Thyroid gland (tissue), 4 donors: ENCODE measurements at regions not wholly inside any gene's neighbourhood (a gene's known extent, or its start where the extent isn't known, plus 50 kb on each side); places are given as distances from the start of the nearest gene placed in this dataset.

ENCODE experiments used
- DNase-seq, 2 donors: peaks; one replicate each; pipeline ENCODE4 v3.0.0-alpha.2; 2019
- H3K27ac ChIP-seq, 3 donors: fragments of 200-600 bp; sonication (generic); 1 replicate in 2 of 3; 2 replicates in 1 of 3; pipeline ENCODE4 v1.5.1; 2016 to 2019; ENCODE audit warnings: mild to moderate bottlenecking in 1 of 3, moderate library complexity in 1 of 3
- H3K27me3 ChIP-seq: fragments of 200-600 bp; sonication (generic); one replicate; pipeline ENCODE4 v1.5.1; 2019
- H3K36me3 ChIP-seq, 2 donors: fragments of 200-600 bp; sonication (generic); one replicate each; pipeline ENCODE4 v1.5.1; 2016 to 2019
- H3K4me1 ChIP-seq, 2 donors: fragments of 200-600 bp; sonication (generic); one replicate each; pipeline ENCODE4 v1.5.1; 2017 to 2019
- H3K4me3 ChIP-seq, 3 donors: fragments of 200-600 bp; sonication (generic); replicated peaks in 1 of 3; 1 replicate in 2 of 3; 2 replicates in 1 of 3; pipeline ENCODE4 v1.5.1; 2016; ENCODE audit warnings: mild to moderate bottlenecking in 1 of 3
- H3K9me3 ChIP-seq: fragments of 200-600 bp; sonication (generic); one replicate; pipeline ENCODE4 v1.5.1; 2017
- CTCF ChIP-seq, 6 experiments: fragments of 200-600 bp in 3 of 6; fragments of 450-650 bp in 3 of 6; sonication (generic) in 3 of 6; IDR thresholded peaks; one replicate each; pipeline ENCODE4 v1.5.1; 2016 to 2019; ENCODE audit warnings: antibody characterized with exemption in 6 of 6, mild to moderate bottlenecking in 2 of 6, inconsistent platforms in 1 of 6, moderate library complexity in 1 of 6
- POLR2A ChIP-seq, 2 donors: fragments of 450-650 bp; IDR thresholded peaks; one replicate each; pipeline ENCODE4 v1.6.1; 2017; ENCODE audit warnings: antibody characterized with exemption in 2 of 2, mild to moderate bottlenecking in 2 of 2, moderate library complexity in 1 of 2
- WGBS, 2 donors: methylation state at CpG; one replicate each; pipeline ENCODE4 v1.1.5; 2017; 5-methylcytosine and 5-hydroxymethylcytosine counted together
- intact Hi-C: fragments of 100-400 bp; cut with DNase I; formaldehyde crosslinking; loops from one replicate; pipeline ENCODE4 v1.15.1; 2023

GRCh38 chr11:25961539-25961938 is 370.4 kb upstream of the ANO3 start:
- intact Hi-C loops: no loop called here
- Histone ChIP-seq H3K27me3 (no peaks in the 10 kb centered on the region), H3K4me1 (no peaks in the 10 kb centered on the region), H3K36me3 (no peaks in the 10 kb centered on the region), H3K9me3 (no peaks in the 10 kb centered on the region), H3K27ac (no peak overlapping the region), H3K4me3 (no peak overlapping the region)
- no peak for TF ChIP-seq POLR2A (IDR thresholded peaks at IDR 0.05)
- TF ChIP-seq CTCF (IDR thresholded peaks at IDR 0.05): no peak
- no peak for DNase-seq
- WGBS, 2 donors: 67 to 81% methylated on average over 4 of the region's 4 CpGs

GRCh38 chr11:25970726-25971508 is 361.0 kb upstream of the ANO3 start:
- H3K4me3 ChIP-seq: no peak overlapping the region
- no peak overlapping the region for H3K27ac ChIP-seq
- no peaks in the 10 kb centered on the region for H3K36me3 ChIP-seq
- 80 to 84% methylated on average over 2 of the region's 2 CpGs for WGBS, 2 donors
- no peaks in the 10 kb centered on the region for H3K4me1 ChIP-seq
- no peaks in the 10 kb centered on the region for H3K9me3 ChIP-seq
- no peaks in the 10 kb centered on the region for H3K27me3 ChIP-seq
- DNase-seq: no peak
- intact Hi-C loops: no loop called here
- peak in 1 of 6 experiments; percentile 16 for TF ChIP-seq CTCF (IDR thresholded peaks at IDR 0.05)
- TF ChIP-seq POLR2A (IDR thresholded peaks at IDR 0.05): no peak

- Histone ChIP-seq H3K27me3 (no peaks in the 10 kb centered on the region), H3K9me3 (no peaks in the 10 kb centered on the region), H3K4me3 (no peak overlapping the region), H3K4me1 (no peaks in the 10 kb centered on the region), H3K36me3 (no peaks in the 10 kb centered on the region), H3K27ac (no peak overlapping the region)
- intact Hi-C loops: no loop called here
- DNase-seq: no peak
- 90 to 91% methylated on average over 4 of the region's 4 CpGs for WGBS, 2 donors
- TF ChIP-seq POLR2A (IDR thresholded peaks at IDR 0.05) (no peak), CTCF (IDR thresholded peaks at IDR 0.05) (no peak)
Measured at GRCh38 chr11:25980091-25980490, 351.8 kb upstream of the ANO3 start.

- Histone ChIP-seq H3K36me3 (no peaks in the 10 kb centered on the region), H3K27me3 (no peaks in the 10 kb centered on the region), H3K9me3 (no peaks in the 10 kb centered on the region), H3K4me1 (no peaks in the 10 kb centered on the region), H3K4me3 (no peak overlapping the region), H3K27ac (no peak overlapping the region)
- TF ChIP-seq POLR2A (IDR thresholded peaks at IDR 0.05) (no peak), CTCF (IDR thresholded peaks at IDR 0.05) (peak in 4 of 6 experiments; percentile 38 to 54 (median 44))
- 10 to 29% methylated on average over 4 of the region's 4 CpGs for WGBS, 2 donors
- intact Hi-C loops: no loop called here
- no peak for DNase-seq
Measured at GRCh38 chr11:25981998-25982397, 349.9 kb upstream of the ANO3 start.

- no peaks in the 10 kb centered on the region for H3K36me3 ChIP-seq
- TF ChIP-seq CTCF (IDR thresholded peaks at IDR 0.05) (no peak), POLR2A (IDR thresholded peaks at IDR 0.05) (no peak)
- H3K9me3 ChIP-seq: no peaks in the 10 kb centered on the region
- no peak overlapping the region for H3K4me3 ChIP-seq
- intact Hi-C loops: no loop called here
- no peaks in the 10 kb centered on the region for H3K4me1 ChIP-seq
- H3K27ac ChIP-seq: no peak overlapping the region
- H3K27me3 ChIP-seq: no peaks in the 10 kb centered on the region
- 95 to 96% methylated on average over 3 of the region's 3 CpGs for WGBS, 2 donors
- DNase-seq: no peak
Measured at GRCh38 chr11:25983280-25983679, 348.6 kb upstream of the ANO3 start.
